ENCODE measurements at regions not wholly inside any gene's neighbourhood (a gene's known extent, or its start where the extent isn't known, plus 50 kb on each side); places are given as distances from the start of the nearest gene placed in this dataset.

DNA sequence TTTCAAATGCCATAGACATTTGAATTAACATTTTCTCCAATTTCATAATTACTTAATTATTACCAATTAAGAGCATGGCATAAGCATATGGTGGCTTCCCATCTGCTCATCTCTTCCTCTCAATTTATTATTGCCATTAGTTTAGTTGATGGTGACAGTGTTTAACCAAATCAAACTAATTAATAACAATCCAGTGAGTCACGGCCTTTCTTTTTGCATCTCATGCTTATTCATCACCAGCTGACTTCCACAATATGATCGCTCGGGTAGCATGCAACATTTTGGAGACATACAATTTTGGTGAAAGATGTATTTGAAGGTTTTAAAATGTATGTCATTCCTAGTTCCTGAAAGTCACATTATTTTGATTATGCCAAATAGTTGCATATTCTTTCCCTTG lies 172.8 kb upstream of the TACR3 start:
- TF ChIP-seq, protein P1, sequence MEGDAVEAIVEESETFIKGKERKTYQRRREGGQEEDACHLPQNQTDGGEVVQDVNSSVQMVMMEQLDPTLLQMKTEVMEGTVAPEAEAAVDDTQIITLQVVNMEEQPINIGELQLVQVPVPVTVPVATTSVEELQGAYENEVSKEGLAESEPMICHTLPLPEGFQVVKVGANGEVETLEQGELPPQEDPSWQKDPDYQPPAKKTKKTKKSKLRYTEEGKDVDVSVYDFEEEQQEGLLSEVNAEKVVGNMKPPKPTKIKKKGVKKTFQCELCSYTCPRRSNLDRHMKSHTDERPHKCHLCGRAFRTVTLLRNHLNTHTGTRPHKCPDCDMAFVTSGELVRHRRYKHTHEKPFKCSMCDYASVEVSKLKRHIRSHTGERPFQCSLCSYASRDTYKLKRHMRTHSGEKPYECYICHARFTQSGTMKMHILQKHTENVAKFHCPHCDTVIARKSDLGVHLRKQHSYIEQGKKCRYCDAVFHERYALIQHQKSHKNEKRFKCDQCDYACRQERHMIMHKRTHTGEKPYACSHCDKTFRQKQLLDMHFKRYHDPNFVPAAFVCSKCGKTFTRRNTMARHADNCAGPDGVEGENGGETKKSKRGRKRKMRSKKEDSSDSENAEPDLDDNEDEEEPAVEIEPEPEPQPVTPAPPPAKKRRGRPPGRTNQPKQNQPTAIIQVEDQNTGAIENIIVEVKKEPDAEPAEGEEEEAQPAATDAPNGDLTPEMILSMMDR (IDR thresholded peaks at IDR 0.05), result no peak
- no peak for TF ChIP-seq POLR2AphosphoS5 (IDR thresholded peaks at IDR 0.05)

All from stomach (tissue), 4 donors.